Cardiac fibroblast (primary cell): ENCODE measurements at regions not wholly inside any gene's neighbourhood (a gene's known extent, or its start where the extent isn't known, plus 50 kb on each side); places are given as distances from the start of the nearest gene placed in this dataset.

Source experiments
- DNase-seq, 2 donors: peaks; one replicate each; pipeline versions ENCODE4 v3.0.0 to v3.0.0-alpha.2; 2010; ENCODE audit warnings: low read depth in 2 of 2
- H3K4me3 ChIP-seq, 2 donors: replicated peaks in 1 of 2; 1 replicate in 1 of 2; 2 replicates in 1 of 2; pipeline ENCODE4 v1.5.1; 2011; ENCODE audit warnings: low read depth in 2 of 2, low read length in 2 of 2, mild to moderate bottlenecking in 2 of 2, moderate library complexity in 1 of 2
- TF ChIP-seq, protein P1 (sequence below): IDR thresholded peaks from one replicate; pipeline ENCODE4 v1.5.1; 2011; ENCODE audit warnings: low read depth, mild to moderate bottlenecking, low read length, inconsistent platforms

DNA sequence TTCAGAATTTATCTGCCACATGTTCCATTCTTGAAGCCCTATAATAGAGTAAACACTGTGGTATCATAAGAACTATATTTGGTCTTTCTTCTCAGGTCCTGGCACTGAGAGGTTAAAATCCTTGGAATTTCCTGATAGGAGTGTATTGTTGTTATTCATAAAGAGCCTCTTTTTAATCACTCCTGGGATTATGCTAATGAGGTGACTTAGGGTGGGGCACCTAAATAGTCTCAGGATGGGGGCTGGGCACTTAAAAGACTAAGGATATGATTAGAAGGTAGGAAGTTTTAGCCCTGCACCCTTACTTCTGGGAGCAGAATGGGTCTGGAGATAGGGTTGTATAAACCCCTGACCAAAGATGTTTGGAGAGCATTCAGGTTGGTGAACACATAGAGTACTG lies 755.2 kb upstream of the TENM4 start:
- DNase-seq, result no peak
- TF ChIP-seq, protein P1, sequence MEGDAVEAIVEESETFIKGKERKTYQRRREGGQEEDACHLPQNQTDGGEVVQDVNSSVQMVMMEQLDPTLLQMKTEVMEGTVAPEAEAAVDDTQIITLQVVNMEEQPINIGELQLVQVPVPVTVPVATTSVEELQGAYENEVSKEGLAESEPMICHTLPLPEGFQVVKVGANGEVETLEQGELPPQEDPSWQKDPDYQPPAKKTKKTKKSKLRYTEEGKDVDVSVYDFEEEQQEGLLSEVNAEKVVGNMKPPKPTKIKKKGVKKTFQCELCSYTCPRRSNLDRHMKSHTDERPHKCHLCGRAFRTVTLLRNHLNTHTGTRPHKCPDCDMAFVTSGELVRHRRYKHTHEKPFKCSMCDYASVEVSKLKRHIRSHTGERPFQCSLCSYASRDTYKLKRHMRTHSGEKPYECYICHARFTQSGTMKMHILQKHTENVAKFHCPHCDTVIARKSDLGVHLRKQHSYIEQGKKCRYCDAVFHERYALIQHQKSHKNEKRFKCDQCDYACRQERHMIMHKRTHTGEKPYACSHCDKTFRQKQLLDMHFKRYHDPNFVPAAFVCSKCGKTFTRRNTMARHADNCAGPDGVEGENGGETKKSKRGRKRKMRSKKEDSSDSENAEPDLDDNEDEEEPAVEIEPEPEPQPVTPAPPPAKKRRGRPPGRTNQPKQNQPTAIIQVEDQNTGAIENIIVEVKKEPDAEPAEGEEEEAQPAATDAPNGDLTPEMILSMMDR, result no peak
- H3K4me3 ChIP-seq, result no peak overlapping the region

DNA sequence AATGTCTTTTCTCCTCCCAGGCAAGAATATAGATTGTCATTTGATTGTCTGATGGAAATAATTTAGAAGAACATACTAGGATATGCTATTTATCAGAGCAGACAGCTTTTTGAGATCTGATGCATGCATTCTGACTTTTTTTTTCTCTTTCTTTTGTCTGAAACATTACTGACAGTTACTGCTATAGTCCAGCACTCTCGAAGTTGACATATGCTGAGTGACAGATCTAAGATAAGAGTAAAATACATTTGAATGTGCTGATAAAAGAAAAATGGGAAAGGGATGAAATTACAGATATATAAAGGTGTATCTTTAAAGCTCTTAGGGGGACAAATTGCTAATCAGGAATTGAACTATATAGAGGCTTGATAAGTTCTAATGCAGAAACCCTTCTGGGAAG lies 753.8 kb upstream of the TENM4 start:
- TF ChIP-seq, protein P1, result no peak
- no peak overlapping the region for H3K4me3 ChIP-seq
- no peak for DNase-seq

DNA sequence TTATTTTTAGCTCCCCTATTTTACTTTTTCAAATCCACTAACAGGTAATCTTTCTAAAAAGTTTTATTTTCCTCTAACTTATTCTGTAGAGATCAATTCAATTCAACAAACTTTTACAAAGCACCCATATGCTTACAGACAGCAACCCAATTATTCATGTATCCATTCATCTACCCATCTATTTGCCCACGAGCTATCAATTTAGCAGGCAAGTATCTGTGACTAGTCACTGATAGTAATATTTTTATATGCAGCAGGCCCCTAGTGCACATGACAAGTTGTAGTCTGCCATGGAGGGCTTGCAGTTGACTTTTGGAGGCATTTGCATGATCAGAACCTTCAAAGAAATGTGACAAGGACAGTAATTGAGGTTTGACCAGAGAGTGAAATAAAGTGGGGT lies 753.2 kb upstream of the TENM4 start:
- TF ChIP-seq, protein P1, result no peak
- DNase-seq, result no peak
- no peak overlapping the region for H3K4me3 ChIP-seq

DNA sequence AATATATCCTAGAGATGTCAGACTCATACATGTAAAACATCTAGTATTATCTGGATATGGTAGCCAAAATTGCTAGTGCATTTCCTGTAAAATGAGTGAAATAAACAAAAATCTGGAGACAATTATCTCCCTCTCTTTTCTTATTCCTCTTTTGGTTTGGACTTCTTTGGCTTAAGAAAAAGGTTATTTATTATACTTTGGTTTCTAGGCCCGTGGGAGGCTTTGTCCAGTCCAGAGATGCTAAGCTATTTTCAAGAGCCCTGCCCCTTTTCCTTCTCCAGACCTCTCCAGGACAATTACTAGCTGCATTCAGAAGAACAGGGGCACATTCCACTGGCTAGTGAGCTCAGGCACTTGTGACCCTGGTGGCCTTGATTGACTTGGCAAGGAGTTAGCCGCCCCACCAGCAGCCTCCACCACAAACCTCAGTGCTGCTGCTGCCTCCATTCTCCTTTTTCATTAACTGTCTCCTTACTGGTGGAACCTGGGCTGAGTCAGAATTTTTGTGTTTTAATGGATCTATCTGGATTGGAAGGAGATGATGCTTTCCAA lies 747.3 kb upstream of the TENM4 start:
- TF ChIP-seq, protein P1, result no peak
- DNase-seq, result no peak
- no peak overlapping the region for H3K4me3 ChIP-seq

DNA sequence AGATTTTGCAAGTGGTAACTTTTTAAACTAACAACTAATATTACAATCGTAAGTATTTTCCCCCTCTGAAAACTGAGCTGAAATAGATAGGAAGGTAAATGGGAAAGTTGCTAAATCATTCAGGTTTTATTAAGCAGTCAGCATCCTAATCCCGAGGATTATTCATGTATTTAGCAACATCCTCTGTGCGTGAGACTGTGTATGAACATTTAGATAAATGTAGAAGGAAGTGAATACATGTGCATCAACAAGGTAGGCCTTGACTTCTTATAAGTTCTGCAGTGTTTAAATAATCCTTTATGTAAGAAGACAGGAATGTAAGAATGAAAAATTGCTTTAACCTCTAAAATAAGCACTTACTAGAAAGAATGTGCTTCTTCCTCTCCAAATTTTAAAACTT lies 745.9 kb upstream of the TENM4 start:
- DNase-seq, result no peak
- TF ChIP-seq, protein P1, result no peak

DNA sequence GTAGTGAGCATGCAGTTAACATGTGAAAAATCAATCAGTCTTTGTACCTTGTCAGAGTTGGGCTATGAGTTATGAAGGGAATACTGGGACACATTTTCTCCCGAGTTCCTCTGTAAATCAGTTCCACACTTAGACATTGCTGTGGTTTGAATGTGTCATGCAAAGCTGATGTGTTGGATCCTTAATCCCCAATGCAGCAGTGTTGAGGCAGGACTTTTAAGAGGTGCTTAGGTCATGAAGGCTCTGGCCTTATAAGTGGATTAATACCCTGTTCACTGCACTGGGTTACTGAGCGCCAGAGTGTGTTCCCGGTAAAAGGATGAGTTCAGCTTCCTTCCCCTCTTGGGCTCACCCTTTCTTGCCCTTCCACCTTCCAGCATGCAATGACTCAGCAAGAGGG lies 742.1 kb upstream of the TENM4 start:
- TF ChIP-seq, protein P1, result no peak
- DNase-seq, result no peak
- no peak overlapping the region for H3K4me3 ChIP-seq

More for the DNA sequence above, 745.9 kb upstream of the TENM4 start:
- H3K4me3 ChIP-seq, result no peak overlapping the region
